GM12873 (cell line): ENCODE measurements at regions not wholly inside any gene's neighbourhood (a gene's known extent, or its start where the extent isn't known, plus 50 kb on each side); places are given as distances from the start of the nearest gene placed in this dataset.

Experiments used
- TF ChIP-seq, protein P1 (sequence below): IDR thresholded peaks from 2 replicates; pipeline ENCODE4 v1.5.1; 2012; ENCODE audit warnings: low read depth, mild to moderate bottlenecking, moderate library complexity, low read length, control low read depth; ENCODE audit not compliant: insufficient read depth; ENCODE audit errors: missing control alignments

DNA sequence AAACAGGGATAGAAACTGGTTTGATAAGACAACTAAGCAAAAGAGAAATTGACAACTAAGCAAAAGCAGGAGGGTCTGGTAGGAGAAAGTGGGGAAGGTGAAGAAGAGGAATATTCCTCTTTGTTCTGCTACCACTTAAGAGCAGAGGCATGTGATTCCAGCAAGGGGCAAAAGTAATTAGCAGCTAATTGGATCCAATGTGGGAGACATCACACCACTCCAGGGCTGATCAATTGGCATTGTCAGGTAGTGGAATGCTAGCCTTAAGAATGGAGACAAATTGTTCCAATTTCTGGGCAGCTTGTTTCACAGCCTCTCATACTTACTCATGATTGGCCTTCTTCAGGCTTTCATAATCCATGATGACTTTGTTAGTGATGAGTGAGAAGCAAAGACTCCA, 547.1 kb upstream of the GCFC2 start:
- TF ChIP-seq, protein P1, sequence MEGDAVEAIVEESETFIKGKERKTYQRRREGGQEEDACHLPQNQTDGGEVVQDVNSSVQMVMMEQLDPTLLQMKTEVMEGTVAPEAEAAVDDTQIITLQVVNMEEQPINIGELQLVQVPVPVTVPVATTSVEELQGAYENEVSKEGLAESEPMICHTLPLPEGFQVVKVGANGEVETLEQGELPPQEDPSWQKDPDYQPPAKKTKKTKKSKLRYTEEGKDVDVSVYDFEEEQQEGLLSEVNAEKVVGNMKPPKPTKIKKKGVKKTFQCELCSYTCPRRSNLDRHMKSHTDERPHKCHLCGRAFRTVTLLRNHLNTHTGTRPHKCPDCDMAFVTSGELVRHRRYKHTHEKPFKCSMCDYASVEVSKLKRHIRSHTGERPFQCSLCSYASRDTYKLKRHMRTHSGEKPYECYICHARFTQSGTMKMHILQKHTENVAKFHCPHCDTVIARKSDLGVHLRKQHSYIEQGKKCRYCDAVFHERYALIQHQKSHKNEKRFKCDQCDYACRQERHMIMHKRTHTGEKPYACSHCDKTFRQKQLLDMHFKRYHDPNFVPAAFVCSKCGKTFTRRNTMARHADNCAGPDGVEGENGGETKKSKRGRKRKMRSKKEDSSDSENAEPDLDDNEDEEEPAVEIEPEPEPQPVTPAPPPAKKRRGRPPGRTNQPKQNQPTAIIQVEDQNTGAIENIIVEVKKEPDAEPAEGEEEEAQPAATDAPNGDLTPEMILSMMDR = no peak

GRCh38 chr2:76256458-76257088, 545.9 kb upstream of the GCFC2 start:
- TF ChIP-seq, protein P1 = no peak

DNA sequence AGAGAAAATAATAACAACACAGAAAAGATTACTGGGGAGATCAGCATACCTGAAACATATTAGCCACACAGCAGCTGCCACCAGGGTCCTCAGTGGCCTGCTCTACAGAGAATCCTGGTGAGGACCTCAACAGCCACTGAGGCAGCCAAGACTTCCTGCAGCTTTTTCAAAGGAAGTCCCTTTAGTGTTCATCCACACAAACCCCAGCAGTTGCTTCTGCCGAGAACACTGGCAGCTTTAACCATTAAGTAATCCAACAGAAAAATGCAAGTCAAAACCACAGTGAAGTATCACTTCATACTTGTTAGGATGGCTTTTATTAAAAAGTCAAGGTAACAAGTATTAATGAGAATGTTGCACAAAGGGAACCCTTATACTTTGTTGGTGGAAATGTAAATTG, 542.0 kb upstream of the GCFC2 start:
- TF ChIP-seq, protein P1 = no peak

- TF ChIP-seq, protein P1 = no peak
These were observed 540.6 kb upstream of the GCFC2 start for GRCh38 chr2:76251342-76251741.

GRCh38 chr2:76247006-76247405, 536.3 kb upstream of the GCFC2 start:
- TF ChIP-seq, protein P1 = no peak

- TF ChIP-seq, protein P1 = no peak
These were observed 501.6 kb upstream of the GCFC2 start for GRCh38 chr2:76211991-76212985.

GRCh38 chr2:76210551-76210950, 499.8 kb upstream of the GCFC2 start:
- TF ChIP-seq, protein P1 = no peak
